GM19463 (cell line): ENCODE measurements at regions not wholly inside any gene's neighbourhood (a gene's known extent, or its start where the extent isn't known, plus 50 kb on each side); places are given as distances from the start of the nearest gene placed in this dataset.
"Not testable (repeated sequence)": the region's sequence is repeated elsewhere in the genome, so short reads cannot be mapped to it uniquely, and the experiment has no call there.

Experiments
- ATAC-seq: cut with Tn5 transposase; IDR thresholded peaks from one replicate; pipeline ENCODE4 v1.9.1; 2021; ENCODE audit warnings: mild to moderate bottlenecking, moderate library complexity; ENCODE audit not compliant: unreplicated experiment

DNA sequence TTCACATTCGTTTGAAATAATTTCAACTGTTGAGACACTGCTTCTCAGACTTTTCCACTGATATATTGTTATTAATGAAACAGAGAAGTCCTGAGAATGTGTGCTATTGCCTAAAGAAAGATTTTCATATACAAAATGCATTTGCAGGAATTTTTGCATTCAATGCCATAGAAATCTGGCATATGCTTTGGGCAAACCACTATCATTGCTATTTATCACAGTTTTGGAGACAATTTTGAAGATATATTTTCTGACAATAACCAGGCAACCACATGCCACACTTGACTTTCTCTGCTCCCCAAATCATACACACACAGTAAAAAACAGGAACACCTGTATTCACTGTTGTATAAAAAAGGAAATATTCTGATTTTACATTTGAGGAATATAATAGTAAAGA, 1303.7 kb upstream of the IGFBP7 start:
- ATAC-seq = no peak

DNA sequence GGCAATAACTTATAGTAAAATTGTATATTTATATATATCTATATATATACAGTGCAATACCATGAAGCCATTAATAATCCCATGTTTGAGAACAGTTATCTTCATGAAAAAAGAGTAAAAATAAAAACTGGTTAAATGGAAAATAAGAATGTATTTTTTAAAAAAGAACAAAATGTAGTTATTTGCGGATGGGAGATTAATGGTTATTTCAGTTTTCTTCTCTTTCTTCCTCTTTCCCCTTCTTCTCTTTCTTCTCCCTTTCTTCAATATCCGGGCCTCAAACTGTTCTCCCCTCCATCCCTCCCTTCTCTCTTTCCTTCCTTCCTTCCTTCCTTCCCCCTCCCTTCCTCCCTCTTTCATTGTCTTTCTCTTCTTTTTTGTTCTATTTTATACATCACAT, 1301.7 kb upstream of the IGFBP7 start:
- ATAC-seq = no peak

DNA sequence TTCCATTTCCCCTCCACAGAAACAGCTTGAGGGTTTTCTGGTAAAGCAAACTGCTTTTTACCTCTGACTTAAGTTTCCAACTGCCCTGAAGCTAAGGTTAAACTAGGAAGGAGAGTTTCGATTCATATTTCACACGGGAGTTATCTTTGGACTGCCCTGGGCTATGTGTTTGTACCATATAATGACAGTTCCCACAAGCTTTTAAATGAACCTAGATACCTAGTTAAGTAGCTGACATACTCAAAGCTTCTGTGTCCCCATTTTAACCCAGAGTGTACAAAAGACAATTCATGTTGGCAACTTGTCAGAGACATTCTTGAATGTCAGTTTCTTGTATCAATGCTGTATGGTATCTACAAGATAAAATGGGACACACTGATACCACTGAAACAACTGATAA, 1296.6 kb upstream of the IGFBP7 start:
- ATAC-seq = no peak

DNA sequence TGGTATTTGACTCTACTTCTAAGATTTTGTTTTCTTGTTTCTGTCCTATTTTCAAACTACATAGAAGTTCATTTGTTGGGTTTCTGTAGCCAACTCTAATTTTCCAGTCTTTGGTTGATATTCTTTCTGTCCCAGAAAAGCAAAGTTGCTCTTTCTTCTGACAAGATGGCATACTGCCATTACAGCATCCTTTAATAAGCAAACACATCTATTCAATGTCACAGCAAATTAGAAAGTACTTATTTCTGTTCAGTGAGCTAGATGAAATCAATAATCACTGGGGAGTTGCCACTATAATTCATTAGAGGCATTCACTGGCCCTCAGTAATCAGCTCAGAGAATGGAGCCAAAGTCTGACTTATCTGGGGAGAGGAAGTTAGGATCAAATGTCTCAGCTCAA, 1258.0 kb upstream of the IGFBP7 start:
- no peak for ATAC-seq

DNA sequence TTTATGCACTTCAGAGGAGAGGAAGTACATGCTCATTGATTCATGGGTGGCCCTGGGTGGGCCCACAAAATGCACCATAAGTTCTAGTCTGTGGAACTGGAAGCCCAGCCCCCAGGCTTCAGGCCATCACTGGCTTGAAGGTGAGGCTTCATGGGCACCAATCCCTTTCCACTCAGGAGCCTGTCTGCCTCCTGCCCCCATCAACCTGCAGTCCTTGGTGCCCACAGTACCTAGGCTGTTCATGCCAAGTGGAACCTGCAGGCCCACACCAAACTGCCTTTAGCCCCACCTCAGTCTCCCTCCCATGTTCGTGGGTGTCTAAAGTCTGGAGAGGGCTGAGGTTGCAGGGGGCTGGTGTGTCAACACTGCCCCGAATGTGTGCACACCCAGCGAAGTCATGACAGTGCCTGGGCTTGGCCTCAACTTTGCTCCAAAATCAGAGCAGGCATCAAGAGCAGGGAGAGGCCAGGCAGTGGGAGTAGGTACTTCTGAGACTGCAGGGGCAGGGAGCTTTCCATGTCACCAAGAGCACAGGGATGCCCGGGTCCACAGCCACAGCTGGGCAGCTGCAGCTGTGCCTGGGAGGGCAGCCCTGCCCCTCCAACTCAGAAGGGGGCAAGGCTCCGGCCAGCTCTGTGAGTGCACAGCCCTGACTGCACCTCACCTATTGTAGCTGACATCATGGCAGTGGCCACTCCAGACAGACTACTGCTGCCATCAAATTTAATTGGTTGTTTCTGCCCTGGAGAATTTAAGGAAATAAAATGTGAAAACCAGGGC, 1250.4 kb upstream of the IGFBP7 start:
- ATAC-seq = no peak

DNA sequence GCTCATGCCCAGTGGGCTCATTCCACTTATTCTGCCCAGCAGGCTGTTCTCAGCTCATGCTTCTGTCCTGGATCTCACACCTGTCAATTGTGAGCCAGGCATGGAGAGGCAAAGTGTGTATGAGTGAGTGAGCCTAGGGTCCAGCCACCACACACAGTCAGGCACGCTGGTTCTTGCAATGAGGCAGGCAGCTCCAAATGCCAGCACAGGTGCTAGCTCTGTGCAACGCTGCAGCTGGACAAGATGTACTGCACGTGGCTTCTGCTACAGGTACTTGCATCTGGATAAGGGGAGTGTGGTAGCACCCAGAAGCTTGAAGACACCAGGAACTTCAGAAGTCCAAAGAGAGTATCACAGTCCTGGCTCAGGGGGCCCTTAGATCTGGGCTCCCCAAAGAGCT, 1249.4 kb upstream of the IGFBP7 start:
- ATAC-seq = no peak

DNA sequence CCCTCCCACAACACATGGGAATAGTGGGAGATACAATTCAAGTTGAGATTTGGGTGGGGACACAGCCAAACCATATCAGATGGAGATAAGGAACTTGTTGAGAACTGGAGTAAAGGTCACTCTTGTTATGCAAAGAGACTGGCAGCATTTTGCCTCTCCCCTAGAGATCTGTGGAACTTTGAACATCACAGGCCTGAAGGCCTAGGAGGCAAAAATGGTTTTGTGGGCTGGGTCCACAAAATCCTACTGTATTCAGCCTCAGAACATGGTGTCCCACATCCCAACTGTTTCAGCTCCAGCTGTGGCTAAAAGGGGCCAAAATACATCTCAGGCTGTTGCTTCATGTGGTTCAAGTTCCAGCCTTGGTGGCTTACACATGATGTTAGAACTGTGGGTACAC, 1247.8 kb upstream of the IGFBP7 start:
- no peak for ATAC-seq

DNA sequence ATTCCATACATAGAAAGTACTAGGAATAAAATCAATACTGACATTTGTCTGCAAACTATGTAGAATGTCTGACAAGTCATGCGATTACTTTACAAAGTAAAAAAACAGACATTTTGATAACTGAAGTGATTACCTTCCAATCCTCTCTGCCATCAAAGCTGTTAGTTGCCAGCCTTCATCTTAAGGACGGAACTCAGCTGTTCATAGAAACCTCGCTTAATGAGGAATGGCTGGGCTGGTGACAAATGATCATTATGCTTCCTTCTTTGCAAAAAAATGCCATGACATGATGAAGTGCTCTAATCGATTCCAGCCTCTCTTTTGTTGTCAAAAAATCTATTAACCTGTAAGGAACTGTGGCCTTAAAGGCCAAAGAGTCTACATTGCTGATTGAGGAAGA, 1214.9 kb upstream of the IGFBP7 start:
- no peak for ATAC-seq

DNA sequence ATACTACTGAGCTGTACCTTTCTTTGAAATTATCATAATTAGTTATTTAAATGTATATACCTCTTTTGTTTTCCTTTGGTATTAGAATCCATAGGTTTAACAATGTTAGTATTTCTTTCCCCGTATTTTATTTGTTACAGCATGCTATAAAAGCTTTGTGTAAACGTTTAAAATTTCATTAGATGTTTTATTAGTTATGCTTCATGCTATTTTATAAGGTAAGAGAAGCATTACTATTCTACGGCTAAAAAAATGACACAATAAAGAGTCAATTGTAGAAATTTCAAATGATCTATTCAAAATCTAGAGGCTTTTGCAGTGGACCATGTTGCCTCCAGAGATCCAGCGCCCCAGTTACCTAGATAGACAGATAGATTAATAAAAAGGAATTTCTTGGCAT, 1203.3 kb upstream of the IGFBP7 start:
- ATAC-seq = no peak

DNA sequence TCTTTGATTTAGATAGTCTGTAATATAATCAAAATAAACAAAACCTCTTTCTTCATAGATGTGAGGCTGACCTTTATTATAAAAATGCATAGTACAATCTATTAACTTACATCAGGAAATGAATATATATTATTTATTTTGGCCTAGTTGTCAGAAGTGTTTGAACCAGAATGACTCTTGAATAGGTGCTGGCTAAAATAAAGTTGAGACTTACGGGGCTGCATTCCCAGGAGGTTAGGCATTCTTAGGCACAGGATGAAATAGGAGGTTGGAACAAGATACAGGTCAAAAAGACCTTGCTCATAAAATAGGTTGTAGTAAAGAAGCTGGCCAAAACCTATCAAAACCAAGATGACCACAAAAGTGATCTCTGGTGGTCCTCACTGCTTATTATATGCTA, 1193.3 kb upstream of the IGFBP7 start:
- no peak for ATAC-seq

DNA sequence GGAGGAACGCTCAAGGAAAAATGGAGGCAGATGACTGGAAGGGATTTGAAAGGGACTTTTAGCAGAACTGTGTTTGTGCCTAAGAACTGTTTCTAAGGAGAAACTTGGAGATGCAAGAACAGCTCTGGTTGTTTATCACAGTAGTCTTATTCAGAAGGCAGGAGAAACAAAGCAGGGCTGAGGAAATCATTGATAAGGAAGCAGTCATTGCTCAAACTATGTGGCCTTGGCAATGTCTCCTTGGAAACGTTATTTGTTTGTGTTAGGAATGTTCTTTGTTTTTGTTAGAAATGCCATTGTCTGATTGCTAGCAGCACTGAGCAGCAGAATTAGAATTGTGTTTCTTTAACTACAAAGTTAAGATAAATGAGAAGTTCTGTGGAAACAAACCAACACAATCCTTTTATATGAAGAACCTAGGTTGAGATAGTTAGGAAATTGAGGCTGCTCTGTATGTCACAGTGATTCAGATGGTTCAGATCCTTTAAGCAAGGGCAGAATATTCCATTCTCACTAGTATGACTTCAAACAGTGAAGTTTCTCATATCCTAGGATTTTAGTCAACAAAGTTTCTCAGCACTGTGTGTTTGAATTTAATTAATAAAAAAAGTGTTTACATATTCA, 1191.3 kb upstream of the IGFBP7 start:
- no peak for ATAC-seq

DNA sequence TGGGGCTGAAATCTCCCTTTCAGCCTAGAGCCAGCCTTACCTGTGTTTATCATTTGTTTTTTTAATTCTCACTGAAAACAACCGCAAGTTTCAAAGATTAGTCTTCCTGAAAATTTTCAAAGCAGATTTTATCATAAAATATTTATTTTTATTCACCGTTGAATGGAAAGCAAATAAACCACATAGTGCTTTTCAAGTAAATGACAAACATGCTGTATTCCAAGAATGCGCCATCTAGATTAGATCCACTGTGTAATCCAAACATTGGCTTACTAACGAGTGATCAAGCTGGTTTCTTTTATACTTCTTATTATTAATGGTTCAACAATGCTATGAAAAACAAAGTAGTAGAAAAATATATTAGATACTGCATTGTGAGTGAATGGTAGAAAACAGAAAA, 1176.2 kb upstream of the IGFBP7 start:
- no peak for ATAC-seq

DNA sequence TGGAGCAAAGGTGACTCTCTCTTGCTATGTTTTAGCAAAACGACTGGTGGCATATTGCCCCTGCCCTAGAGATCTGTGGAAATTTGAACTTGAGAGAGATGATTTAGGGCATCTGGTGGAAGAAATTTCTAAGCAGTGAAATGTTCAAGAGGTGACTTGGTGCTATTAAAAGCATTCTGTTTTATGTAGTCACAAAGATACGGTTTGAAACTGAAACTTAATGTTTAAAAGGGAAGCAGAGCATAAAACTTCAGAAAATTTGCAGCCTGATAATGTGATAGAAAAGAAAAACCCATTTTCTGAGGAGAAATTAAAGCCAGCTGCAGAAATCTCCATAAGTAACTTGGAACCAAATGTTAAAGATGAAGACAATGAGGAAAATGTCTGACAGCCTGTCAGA, 1170.7 kb upstream of the IGFBP7 start:
- not testable (repeated sequence) for ATAC-seq

DNA sequence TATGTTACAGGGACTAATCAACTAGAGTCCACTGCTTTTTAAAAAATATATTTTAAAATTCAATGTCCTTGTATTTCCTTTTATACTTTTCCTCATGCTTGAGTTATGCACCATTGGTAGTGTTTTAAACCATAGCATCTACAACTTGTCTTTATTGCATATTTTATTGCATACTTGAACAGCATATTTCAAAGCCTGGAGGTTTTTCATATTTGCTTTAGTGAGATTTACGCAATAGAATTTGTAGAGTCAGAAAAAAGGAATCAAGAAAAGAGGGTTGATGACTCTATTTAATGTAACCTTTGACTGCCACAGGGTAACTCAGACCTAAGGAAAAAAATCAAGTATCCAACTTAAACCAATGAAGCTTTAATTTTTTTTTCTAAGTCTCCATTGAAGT, 1165.7 kb upstream of the IGFBP7 start:
- no peak for ATAC-seq

DNA sequence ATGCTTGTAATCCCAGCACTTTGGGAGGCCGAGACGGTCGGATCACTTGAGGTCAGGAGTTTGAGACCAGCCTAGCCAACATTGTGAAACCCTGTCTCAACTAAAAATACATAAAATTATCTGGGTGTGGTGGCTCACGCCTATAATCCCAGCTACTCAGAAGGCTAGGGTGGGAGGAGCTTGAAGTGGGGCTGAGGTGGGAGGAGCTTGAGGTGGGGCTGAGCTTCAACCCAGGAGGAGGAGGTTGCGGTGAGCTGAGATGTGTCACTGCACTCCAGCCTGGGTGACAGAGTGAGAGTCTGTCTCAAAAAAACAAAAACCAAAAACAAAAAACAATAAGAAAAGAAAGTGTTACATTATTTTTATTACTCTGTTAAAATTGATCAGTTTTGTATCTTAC, 1164.4 kb upstream of the IGFBP7 start:
- no peak for ATAC-seq

DNA sequence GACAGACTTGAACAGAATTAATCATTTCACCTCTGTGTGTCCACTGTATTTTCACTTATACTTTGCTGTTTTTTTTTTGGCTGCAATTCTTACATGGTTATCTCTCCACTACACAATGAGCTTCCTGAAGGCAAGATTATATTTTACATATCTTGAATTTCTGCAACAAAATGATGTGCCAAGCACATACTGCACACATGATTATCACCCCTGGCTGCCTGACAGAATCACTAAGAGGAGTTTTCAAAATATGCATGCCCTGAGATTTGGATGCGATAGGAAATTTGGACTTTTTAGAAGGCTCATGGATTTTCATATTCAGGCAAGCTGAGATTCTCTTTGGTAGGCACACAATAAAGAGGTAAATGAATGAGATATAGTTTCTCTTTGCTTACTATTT, 1162.1 kb upstream of the IGFBP7 start:
- no peak for ATAC-seq

DNA sequence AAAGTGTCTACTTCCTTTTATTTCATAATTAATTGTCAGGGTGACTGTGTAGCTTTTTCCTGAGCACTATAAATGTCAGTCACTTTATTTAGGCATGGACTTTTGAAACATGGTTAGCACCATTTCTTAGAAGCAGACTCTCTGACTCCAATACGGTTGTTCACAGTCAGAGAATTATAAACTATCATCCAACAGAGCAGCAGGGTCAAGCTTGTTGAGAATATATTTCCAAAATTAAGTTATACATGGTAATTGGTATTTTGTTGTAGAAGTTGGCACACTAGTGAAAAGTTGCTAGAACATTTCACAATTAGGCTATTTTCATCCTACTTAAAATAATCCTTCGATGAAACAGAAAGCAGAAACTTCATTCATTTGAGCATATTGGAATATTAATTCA, 1155.5 kb upstream of the IGFBP7 start:
- no peak for ATAC-seq

DNA sequence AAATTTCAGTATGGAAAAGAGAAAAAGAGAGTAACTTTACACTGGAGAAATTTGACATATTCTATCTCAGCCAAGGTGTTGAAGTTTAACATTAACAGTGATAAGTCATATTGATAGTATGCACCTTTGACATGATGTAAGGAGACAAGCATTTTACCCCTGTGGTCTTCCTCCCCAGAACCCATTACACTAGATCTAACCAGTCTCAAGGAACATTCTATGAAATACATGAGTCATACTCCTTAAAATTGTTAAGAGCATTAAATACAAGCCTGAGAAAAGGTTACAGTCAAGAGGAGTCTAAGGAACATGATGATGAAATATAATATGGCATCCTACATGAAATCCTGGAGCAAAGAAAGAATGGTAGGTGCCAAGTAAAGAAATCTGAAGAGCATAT, 1151.3 kb upstream of the IGFBP7 start:
- no peak for ATAC-seq

DNA sequence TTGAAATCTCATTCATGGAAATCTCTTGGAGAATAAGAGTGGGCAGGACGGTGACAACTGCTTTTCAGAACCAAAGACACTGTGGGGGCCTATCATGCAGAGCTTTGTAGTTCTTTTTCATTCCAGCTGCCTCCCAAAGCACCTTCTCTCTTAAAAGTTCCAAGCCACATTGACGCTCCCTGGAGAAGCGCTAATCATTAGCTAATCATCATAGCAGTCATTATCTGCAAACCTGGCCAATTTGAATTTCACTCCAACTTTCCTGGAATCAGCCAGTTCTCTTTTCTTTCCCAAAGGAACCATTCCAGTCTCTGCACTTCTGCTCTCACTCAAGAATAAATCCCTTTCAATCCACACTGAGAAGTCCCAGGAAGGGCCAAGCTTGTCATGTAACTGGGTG, 1144.1 kb upstream of the IGFBP7 start:
- ATAC-seq = no peak

DNA sequence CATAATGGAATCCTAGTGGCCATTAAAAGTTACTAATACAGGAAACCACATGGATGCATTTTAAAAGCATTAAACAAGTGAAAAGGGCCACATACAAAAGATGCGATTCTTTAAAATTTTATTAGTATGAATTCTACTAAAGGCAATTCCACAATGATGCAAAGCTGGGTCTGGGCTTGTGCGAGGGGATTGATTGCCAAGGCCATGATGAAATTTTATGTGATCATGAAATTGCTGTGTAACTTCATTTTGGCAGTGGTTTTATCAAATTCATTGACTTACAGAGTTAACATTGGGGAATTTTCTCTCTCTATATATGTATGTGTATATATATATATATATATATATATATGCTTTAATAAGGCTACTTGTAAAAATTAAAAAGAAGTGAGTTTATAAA, 1142.5 kb upstream of the IGFBP7 start:
- no peak for ATAC-seq

DNA sequence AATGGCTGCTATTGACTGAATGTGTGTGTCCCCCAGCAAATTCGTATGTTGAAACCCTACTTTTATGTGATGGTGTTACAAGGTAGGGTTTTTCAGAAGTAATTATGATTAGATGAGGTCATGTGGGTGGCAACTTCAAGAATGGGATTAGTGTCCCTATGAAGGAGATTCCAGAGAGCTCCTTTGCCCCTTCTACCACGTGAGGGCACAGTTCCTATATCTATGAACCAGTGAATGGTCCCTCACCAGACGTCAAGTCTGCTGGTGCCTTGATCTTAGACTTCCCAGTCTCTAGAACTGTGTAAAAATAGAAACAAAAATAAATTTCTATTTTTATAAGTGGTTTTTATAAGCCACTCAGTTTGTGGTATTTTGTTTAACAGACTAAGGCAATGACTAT, 1137.6 kb upstream of the IGFBP7 start:
- ATAC-seq = no peak

DNA sequence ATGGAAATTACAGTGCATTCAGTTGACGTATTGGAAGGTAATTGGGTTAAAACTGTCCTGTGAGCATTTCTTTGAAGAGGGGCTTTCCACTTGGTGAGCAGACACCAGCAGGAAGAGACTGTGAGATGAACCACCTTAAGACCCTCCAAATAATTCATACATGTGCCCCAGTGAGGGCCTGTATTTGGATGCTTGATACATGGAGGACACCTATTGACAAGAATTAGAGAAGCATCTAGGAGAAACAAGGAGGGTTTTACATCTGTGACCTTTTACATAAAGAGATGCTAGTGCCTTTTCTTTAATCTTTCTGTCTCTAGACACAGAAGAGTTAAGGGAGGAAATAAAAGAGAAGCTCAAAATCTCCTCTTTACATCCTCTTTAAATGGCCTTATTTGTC, 1115.3 kb upstream of the IGFBP7 start:
- ATAC-seq = no peak

DNA sequence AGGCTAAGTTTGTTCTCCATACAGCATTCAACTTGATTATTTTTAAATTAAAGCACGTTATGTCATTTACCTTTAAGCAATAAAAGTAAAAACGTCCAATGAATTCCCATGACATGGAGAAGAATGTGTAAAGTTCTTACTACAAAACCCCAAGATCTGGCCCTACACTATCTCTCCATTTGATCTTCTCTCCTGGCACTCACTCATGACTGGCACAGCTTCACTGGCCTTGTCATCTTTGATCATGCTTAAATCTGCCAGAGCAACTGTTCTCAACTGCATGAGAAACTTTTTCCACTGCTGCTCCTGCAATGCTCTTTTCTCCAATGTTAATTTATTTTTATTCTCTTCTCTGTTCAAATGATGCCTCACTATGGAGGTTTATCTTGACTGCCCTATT, 1109.0 kb upstream of the IGFBP7 start:
- no peak for ATAC-seq
